GM12865 (cell line): ENCODE measurements at regions not wholly inside any gene's neighbourhood (a gene's known extent, or its start where the extent isn't known, plus 50 kb on each side); places are given as distances from the start of the nearest gene placed in this dataset.

ENCODE experiments used
- DNase-seq: peaks from one replicate; pipeline ENCODE4 v3.0.0; 2010; ENCODE audit warnings: low read depth
- H3K4me3 ChIP-seq: 2 replicates; pipeline ENCODE4 v1.5.1; 2011; ENCODE audit warnings: mild to moderate bottlenecking, low read depth, low read length, control low read depth
- TF ChIP-seq, protein P1 (sequence below): IDR thresholded peaks from 2 replicates; pipeline ENCODE4 v1.5.1; 2011; ENCODE audit warnings: low read length, control low read depth, low read depth, inconsistent platforms; ENCODE audit not compliant: insufficient read depth; ENCODE audit errors: missing control alignments

DNA sequence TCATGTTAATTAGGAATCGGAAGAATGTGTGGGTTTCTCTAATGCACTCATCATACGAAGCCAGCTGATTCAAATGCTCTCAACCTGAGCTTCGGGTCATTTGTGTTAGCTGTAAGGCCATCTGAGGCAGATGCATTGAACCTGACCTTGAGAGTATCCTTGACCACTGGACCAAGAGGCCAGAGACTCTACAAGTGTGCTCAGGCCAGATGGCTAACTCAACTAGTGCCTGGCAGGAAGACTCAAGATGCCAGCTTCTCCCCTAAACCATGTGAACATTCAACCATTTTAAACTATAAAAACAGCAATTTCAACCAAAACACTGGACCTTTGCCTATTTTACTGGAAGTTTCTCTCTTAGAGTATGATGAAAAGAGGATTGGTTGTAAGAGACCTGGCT lies 168.6 kb upstream of the CDH4 start:
- H3K4me3 ChIP-seq: no peak overlapping the region
- TF ChIP-seq, protein P1, sequence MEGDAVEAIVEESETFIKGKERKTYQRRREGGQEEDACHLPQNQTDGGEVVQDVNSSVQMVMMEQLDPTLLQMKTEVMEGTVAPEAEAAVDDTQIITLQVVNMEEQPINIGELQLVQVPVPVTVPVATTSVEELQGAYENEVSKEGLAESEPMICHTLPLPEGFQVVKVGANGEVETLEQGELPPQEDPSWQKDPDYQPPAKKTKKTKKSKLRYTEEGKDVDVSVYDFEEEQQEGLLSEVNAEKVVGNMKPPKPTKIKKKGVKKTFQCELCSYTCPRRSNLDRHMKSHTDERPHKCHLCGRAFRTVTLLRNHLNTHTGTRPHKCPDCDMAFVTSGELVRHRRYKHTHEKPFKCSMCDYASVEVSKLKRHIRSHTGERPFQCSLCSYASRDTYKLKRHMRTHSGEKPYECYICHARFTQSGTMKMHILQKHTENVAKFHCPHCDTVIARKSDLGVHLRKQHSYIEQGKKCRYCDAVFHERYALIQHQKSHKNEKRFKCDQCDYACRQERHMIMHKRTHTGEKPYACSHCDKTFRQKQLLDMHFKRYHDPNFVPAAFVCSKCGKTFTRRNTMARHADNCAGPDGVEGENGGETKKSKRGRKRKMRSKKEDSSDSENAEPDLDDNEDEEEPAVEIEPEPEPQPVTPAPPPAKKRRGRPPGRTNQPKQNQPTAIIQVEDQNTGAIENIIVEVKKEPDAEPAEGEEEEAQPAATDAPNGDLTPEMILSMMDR: no peak
- DNase-seq: no peak

DNA sequence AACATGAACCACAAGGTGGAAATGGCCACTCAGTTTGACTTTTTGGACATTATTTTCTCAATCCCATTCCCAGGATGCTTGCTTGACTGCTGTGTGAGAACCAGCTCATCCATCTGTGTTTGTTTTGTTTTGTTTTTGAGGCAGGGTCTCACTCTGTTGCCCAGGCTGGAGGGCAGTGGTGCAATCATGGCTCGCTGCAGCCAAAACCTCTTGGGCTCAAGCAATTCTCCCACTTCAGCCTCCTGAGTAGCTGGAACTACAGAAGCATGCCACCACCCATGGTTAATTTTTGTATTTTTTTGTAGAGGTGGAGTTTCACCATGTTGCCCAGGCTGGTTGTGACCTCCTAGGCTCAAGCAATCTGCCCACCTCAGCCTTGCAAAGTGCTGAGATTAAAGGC lies 166.0 kb upstream of the CDH4 start:
- H3K4me3 ChIP-seq: no peak overlapping the region
- DNase-seq: no peak
- TF ChIP-seq, protein P1: no peak

GRCh38 chr20:61090541-61090940 lies 161.5 kb upstream of the CDH4 start:
- DNase-seq: no peak
- TF ChIP-seq, protein P1: no peak
- no peak overlapping the region for H3K4me3 ChIP-seq

GRCh38 chr20:61092251-61092650 lies 159.8 kb upstream of the CDH4 start:
- DNase-seq: no peak
- H3K4me3 ChIP-seq: no peak overlapping the region
- TF ChIP-seq, protein P1: no peak

GRCh38 chr20:61094581-61094980 lies 157.5 kb upstream of the CDH4 start:
- TF ChIP-seq, protein P1: no peak
- DNase-seq: no peak
- H3K4me3 ChIP-seq: no peak overlapping the region

GRCh38 chr20:61096463-61096862 lies 155.6 kb upstream of the CDH4 start:
- H3K4me3 ChIP-seq: no peak overlapping the region
- no peak for DNase-seq
- TF ChIP-seq, protein P1: no peak

GRCh38 chr20:61099806-61100205 lies 152.3 kb upstream of the CDH4 start:
- TF ChIP-seq, protein P1: no peak
- no peak for DNase-seq
- H3K4me3 ChIP-seq: no peak overlapping the region
